Astrocyte of the cerebellum (primary cell): ENCODE measurements at regions not wholly inside any gene's neighbourhood (a gene's known extent, or its start where the extent isn't known, plus 50 kb on each side); places are given as distances from the start of the nearest gene placed in this dataset.
A peak's percentile ranks its signal among the peaks of the same experiment; 100 is the strongest.

Experiments
- DNase-seq: peaks from one replicate; pipeline ENCODE4 v3.0.0-alpha.2; 2011; ENCODE audit warnings: low read depth
- H3K4me3 ChIP-seq: 2 replicates; pipeline ENCODE4 v1.5.1; 2011; ENCODE audit warnings: mild to moderate bottlenecking, low read depth, low read length, moderate library complexity
- in situ Hi-C: cut with HindIII; loops from 2 replicates; pipeline ENCODE4 v1.10.0; 2017; ENCODE audit warnings: low sequenced_read_pairs
- TF ChIP-seq, protein P1 (sequence below): IDR thresholded peaks from 2 replicates; pipeline ENCODE4 v1.5.1; 2012; ENCODE audit warnings: low read length, low read depth, moderate library complexity, mild to moderate bottlenecking; ENCODE audit errors: missing control alignments

DNA sequence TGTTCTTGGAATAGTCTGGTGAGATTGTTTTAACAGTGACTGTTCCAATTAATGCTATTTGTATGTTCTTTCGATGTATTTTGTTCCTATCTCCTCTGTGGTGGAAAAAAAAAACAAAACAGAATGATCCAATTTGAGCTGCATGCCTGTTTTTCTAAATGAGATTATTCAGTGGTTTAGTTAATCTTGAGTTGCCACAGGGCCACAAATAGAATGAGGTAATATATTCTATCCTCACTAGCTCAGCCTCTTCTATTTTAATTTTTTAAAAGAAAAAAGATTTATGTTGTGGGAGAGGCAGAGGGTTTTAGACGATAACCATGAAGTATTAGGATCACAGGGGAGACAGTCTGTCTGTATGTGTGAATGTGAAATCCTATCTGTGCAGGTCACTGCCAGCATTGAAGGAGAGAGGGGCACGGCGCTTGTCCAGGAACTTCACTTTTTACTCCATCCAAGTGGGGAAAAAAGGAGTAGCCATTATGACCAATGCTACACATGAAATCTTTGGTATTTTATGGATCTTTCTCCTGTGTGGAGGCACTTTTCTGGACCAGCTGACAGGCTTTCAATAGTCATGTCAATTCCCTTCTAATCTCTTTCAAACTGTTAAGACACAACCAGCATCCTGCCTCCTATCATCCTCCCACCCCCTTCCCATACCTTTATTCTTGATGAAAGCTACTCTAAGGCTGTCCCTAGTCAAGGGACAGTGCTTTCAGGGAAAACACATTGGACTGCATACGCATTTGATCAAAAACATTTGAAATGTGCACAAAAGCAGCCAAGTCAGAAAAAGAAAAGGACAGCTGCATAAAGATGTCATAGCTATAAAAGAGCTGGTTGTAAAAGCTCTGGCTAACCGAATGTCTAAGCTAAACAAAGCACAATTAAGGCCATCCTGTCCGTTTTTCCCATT, 1063.8 kb upstream of the INTU start:
- H3K4me3 ChIP-seq, result no peak overlapping the region
- in situ Hi-C loops, result no loop called here
- DNase-seq, result no peak
- TF ChIP-seq, protein P1, sequence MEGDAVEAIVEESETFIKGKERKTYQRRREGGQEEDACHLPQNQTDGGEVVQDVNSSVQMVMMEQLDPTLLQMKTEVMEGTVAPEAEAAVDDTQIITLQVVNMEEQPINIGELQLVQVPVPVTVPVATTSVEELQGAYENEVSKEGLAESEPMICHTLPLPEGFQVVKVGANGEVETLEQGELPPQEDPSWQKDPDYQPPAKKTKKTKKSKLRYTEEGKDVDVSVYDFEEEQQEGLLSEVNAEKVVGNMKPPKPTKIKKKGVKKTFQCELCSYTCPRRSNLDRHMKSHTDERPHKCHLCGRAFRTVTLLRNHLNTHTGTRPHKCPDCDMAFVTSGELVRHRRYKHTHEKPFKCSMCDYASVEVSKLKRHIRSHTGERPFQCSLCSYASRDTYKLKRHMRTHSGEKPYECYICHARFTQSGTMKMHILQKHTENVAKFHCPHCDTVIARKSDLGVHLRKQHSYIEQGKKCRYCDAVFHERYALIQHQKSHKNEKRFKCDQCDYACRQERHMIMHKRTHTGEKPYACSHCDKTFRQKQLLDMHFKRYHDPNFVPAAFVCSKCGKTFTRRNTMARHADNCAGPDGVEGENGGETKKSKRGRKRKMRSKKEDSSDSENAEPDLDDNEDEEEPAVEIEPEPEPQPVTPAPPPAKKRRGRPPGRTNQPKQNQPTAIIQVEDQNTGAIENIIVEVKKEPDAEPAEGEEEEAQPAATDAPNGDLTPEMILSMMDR, result no peak

DNA sequence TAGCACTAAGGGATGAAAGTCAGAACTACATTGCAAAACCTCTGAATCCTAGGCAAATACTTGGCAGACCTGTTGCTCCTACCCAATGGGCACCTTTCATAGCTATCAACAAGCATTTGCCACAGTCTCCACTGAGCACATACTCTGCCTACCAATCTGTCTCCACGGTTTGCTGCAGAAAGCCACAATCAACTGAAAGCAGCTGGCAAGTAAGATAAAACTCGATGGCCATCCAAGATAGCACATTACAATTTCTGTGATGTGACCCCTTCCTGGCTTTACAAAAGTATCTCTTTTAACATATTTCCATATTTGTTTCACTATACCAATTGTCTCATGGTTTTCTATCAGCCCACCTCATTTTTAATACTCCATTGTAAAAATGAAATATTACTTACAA, 1060.5 kb upstream of the INTU start:
- no peak for DNase-seq
- in situ Hi-C loops, result no loop called here
- TF ChIP-seq, protein P1, result no peak
- no peak overlapping the region for H3K4me3 ChIP-seq

DNA sequence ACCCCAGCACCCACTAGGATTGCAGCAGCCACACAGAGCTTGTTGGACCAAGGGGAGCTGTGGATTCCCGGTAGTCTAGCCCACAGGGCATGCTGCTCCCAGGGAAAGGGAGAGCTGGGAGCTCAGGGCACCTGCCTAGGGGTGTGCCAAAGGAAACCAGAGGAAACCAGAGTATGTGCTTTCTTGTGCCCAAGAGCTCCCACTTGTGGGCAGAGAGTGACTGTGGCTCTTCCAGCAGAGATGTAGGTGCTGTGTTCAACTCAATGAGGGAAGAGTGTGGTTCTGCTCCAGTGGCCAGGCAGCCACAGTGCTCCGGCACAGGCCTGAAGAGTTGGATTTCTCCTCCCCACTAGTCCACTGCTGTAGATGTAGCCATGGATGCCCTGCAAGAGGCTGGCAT, 1050.0 kb upstream of the INTU start:
- H3K4me3 ChIP-seq, result no peak overlapping the region
- DNase-seq, result no peak
- in situ Hi-C loops, result no loop called here
- TF ChIP-seq, protein P1, result no peak

DNA sequence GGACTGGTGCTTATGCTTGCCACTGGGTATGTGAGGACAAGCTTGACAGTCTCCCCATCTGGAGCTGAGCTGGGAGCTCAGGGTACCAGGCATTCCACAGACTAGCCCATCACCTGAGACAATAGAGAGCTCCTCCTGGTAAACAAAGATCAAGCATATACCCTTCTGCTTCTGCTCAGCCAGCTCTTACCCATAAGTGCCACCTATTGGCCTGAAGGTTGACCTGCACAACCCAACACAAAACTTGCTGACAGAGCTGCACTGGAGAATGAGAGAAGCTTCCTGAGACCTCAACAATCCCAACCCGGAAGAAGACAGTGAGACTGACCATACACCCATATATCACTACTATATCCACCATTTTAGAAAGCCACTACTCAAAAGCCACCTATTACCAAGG, 1049.2 kb upstream of the INTU start:
- no peak for DNase-seq
- in situ Hi-C loops, result no loop called here
- TF ChIP-seq, protein P1, result peak; percentile 15
- no peak overlapping the region for H3K4me3 ChIP-seq

DNA sequence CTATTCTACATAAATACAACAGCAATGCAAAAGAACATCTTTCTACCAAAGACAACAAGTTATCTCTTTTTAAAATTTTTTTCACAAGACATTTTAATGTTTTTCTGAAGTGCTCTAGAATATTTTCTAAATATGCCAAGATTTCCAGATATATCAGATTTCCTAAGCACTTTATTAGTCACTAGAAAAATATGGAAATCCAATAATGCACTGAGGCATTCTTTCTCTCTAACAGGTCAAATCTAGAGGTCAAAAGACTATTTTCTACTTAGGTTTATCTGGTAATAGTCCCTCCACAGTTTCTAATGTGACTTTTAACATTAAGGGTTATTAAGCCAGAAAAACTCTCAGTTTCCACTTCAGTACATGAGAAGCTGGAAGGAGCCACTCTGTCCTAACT, 1041.2 kb upstream of the INTU start:
- no peak for DNase-seq
- TF ChIP-seq, protein P1, result no peak
- in situ Hi-C loops, result no loop called here
- H3K4me3 ChIP-seq, result no peak overlapping the region

DNA sequence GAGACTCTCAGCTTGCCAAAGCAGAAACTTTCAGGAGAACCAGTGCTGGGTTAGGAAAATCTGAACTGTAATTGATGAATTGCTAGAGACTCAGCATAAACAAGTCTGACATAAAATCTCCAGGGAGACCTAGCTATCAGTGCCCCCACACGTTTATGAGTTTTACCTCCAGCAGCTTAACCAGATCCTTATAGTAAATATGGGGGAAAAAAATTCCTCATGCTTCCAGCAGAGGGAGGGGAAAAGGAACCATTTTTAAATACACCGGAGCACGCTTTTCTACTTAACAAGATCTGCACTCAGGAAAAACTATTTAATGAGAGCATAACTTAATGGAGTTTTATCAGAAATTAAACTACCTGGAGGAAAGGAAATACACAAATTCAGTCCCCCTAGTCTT, 1040.7 kb upstream of the INTU start:
- in situ Hi-C loops, result no loop called here
- TF ChIP-seq, protein P1, result peak; percentile 61
- peak; percentile 0 for DNase-seq
- H3K4me3 ChIP-seq, result no peak overlapping the region
